ENCODE measurements at regions not wholly inside any gene's neighbourhood (a gene's known extent, or its start where the extent isn't known, plus 50 kb on each side); places are given as distances from the start of the nearest gene placed in this dataset.

DNA sequence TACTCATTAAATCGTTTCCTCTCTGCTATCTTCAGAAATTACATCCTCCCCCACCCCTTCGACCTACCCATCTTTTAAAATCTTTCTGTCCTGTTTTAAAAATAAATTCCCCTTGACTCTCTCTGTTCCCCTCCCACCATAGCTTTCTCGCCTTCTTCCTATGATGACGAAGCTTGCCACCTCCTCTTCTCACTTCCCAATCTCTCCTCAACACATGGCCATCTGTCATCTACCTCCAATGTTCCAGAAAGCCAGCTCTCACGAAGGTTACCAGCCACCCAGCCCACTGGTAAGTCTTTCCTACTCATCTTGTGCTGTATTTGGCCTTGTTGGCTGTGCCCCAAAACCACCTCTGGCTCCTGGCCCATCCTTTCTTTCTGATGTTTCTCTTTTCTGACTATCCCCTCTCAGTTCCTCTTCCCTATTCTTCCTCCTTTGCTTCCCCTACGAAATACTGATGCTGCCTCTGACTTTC, 346.3 kb downstream of the ENC1 start:
- no peaks in the 10 kb centered on the region for H4K20me1 ChIP-seq (replicated peaks; ENCODE audit: insufficient read depth)
- Mint-ChIP-seq H3K36me3 (ENCODE audit: low read depth) (no peaks in the 10 kb centered on the region), H3K27me3 (ENCODE audit: insufficient read depth, low read depth, poor library complexity) (peaks cover 4% of the 10 kb centered on the region), H3K9me3 (no peaks in the 10 kb centered on the region), H3K4me1 (no peaks in the 10 kb centered on the region), H3K4me3 (no peak overlapping the region), H3K27ac (no peak overlapping the region)
- H3K27ac ChIP-seq (ENCODE audit: low read depth) = no peak overlapping the region
- H3K4me1 ChIP-seq (ENCODE audit: insufficient read depth) = no peaks in the 10 kb centered on the region
- ATAC-seq (no peak), DNase-seq (ENCODE audit: low spot score) (no peak)
- no peaks in the 10 kb centered on the region for H3K9me2 ChIP-seq (ENCODE audit: insufficient read depth)
- no peaks in the 10 kb centered on the region for H3K27me3 ChIP-seq (ENCODE audit: insufficient read depth)
- TF ChIP-seq, protein P1, sequence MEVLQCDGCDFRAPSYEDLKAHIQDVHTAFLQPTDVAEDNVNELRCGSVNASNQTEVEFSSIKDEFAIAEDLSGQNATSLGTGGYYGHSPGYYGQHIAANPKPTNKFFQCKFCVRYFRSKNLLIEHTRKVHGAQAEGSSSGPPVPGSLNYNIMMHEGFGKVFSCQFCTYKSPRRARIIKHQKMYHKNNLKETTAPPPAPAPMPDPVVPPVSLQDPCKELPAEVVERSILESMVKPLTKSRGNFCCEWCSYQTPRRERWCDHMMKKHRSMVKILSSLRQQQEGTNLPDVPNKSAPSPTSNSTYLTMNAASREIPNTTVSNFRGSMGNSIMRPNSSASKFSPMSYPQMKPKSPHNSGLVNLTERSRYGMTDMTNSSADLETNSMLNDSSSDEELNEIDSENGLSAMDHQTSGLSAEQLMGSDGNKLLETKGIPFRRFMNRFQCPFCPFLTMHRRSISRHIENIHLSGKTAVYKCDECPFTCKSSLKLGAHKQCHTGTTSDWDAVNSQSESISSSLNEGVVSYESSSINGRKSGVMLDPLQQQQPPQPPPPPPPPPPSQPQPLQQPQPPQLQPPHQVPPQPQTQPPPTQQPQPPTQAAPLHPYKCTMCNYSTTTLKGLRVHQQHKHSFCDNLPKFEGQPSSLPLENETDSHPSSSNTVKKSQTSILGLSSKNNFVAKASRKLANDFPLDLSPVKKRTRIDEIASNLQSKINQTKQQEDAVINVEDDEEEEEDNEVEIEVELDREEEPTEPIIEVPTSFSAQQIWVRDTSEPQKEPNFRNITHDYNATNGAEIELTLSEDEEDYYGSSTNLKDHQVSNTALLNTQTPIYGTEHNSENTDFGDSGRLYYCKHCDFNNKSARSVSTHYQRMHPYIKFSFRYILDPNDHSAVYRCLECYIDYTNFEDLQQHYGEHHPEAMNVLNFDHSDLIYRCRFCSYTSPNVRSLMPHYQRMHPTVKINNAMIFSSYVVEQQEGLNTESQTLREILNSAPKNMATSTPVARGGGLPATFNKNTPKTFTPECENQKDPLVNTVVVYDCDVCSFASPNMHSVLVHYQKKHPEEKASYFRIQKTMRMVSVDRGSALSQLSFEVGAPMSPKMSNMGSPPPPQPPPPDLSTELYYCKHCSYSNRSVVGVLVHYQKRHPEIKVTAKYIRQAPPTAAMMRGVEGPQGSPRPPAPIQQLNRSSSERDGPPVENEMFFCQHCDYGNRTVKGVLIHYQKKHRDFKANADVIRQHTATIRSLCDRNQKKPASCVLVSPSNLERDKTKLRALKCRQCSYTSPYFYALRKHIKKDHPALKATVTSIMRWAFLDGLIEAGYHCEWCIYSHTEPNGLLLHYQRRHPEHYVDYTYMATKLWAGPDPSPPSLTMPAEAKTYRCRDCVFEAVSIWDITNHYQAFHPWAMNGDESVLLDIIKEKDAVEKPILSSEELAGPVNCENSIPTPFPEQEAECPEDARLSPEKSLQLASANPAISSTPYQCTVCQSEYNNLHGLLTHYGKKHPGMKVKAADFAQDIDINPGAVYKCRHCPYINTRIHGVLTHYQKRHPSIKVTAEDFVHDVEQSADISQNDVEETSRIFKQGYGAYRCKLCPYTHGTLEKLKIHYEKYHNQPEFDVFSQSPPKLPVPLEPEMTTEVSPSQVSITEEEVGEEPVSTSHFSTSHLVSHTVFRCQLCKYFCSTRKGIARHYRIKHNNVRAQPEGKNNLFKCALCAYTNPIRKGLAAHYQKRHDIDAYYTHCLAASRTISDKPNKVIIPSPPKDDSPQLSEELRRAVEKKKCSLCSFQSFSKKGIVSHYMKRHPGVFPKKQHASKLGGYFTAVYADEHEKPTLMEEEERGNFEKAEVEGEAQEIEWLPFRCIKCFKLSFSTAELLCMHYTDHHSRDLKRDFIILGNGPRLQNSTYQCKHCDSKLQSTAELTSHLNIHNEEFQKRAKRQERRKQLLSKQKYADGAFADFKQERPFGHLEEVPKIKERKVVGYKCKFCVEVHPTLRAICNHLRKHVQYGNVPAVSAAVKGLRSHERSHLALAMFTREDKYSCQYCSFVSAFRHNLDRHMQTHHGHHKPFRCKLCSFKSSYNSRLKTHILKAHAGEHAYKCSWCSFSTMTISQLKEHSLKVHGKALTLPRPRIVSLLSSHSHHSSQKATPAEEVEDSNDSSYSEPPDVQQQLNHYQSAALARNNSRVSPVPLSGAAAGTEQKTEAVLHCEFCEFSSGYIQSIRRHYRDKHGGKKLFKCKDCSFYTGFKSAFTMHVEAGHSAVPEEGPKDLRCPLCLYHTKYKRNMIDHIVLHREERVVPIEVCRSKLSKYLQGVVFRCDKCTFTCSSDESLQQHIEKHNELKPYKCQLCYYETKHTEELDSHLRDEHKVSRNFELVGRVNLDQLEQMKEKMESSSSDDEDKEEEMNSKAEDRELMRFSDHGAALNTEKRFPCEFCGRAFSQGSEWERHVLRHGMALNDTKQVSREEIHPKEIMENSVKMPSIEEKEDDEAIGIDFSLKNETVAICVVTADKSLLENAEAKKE (CRISPR knock-in tag; IDR thresholded peaks at IDR 0.05) = no peak
- no peaks in the 10 kb centered on the region for H3F3A ChIP-seq (replicated peaks; ENCODE audit: low read depth)
- no peaks in the 10 kb centered on the region for H3K79me2 ChIP-seq (replicated peaks; ENCODE audit: insufficient read depth)
- no peak overlapping the region for H3K4me3 ChIP-seq
- no peak overlapping the region for H2AFZ ChIP-seq
- H3K36me3 ChIP-seq (ENCODE audit: insufficient read depth) = no peaks in the 10 kb centered on the region
- H3K4me2 ChIP-seq = no peak overlapping the region

DNA sequence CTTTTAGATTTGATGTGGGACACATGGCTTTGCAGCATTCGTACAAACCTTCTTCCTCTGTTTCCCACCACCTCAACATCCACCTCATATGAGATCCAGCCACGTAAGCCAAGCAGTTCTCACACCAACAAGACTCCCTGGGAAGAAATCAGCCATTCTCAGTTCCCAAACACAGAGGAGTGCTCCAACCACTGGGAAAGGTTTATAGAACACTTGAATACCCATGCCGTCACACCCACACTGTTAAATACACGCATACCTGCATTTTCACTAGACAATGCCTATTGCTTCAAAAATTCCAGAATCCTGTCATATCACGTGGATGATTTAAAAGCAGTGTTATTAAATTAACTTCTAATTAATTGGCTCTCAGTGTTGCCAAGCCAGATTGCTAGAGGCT, 347.3 kb downstream of the ENC1 start:
- Mint-ChIP-seq H3K36me3 (ENCODE audit: low read depth) (no peaks in the 10 kb centered on the region), H3K27ac (no peak overlapping the region), H3K4me1 (no peaks in the 10 kb centered on the region), H3K27me3 (ENCODE audit: insufficient read depth, low read depth, poor library complexity) (peaks cover 4% of the 10 kb centered on the region), H3K4me3 (no peak overlapping the region), H3K9me3 (no peaks in the 10 kb centered on the region)
- no peak overlapping the region for H3K27ac ChIP-seq (ENCODE audit: low read depth)
- H3K36me3 ChIP-seq (ENCODE audit: insufficient read depth) = no peaks in the 10 kb centered on the region
- H3F3A ChIP-seq (replicated peaks; ENCODE audit: low read depth) = no peaks in the 10 kb centered on the region
- H3K27me3 ChIP-seq (ENCODE audit: insufficient read depth) = no peaks in the 10 kb centered on the region
- no peaks in the 10 kb centered on the region for H4K20me1 ChIP-seq (replicated peaks; ENCODE audit: insufficient read depth)
- DNase-seq (ENCODE audit: low spot score) (no peak), ATAC-seq (no peak)
- no peak overlapping the region for H3K4me2 ChIP-seq
- H3K4me3 ChIP-seq = no peak overlapping the region
- no peak overlapping the region for H2AFZ ChIP-seq
- H3K79me2 ChIP-seq (replicated peaks; ENCODE audit: insufficient read depth) = no peaks in the 10 kb centered on the region
- no peaks in the 10 kb centered on the region for H3K4me1 ChIP-seq (ENCODE audit: insufficient read depth)
- no peak for TF ChIP-seq EZH2 (IDR thresholded peaks at IDR 0.05; ENCODE audit: low read depth, unreplicated experiment)
- TF ChIP-seq CREB1 (CRISPR knock-in tag; IDR thresholded peaks at IDR 0.05; ENCODE audit: low read depth) = no peak
- H3K9me2 ChIP-seq (ENCODE audit: insufficient read depth) = no peaks in the 10 kb centered on the region

All from GM23338 (cell line).